DOHH2 (cell line): ENCODE measurements at regions not wholly inside any gene's neighbourhood (a gene's known extent, or its start where the extent isn't known, plus 50 kb on each side); places are given as distances from the start of the nearest gene placed in this dataset.

Source experiments
- EZH2phosphoT487 ChIP-seq: fragments of 200-600 bp; sonication (generic); IDR thresholded peaks from 2 replicates; pipeline ENCODE4 v1.6.1; 2017; ENCODE audit warnings: borderline replicate concordance, mild to moderate bottlenecking, antibody characterized with exemption, low read length, moderate library complexity, mixed read lengths
- TF ChIP-seq, protein P1 (sequence below): fragments of 200-600 bp; sonication (generic); IDR thresholded peaks from one replicate; pipeline ENCODE4 v1.5.1; 2014; ENCODE audit warnings: antibody characterized with exemption, mild to moderate bottlenecking, low read depth, low read length; ENCODE audit not compliant: poor library complexity, severe bottlenecking

DNA sequence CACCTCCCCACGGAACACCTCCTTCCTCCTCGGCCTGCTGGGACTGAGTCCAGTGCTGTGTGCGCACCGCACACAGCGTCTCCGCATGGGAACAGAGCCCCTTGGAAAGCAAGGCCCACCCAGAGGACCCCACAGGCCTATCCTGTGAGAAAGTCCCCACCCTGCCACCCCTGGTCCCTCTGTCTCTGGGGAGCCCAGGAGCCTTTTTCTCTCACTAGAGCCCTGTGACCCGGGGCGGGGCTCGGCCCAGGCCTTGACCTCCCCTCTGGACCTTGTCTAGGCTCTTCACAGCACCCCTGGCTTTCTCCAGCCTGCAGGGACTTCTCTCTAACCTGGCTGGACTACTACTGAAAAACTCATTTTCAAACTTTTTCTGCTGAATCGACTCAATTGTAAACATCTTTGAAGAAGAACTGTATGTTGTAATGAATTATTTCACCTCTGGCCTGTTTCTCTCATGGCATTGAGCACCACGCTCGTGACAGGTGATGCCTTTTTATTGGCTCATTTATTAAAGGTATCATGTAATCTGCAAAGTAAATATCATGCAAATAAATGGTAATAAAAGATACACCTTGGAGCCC is 89.2 kb downstream of the IRX1 start:
- TF ChIP-seq EZH2phosphoT487: no peak
- TF ChIP-seq, protein P1, sequence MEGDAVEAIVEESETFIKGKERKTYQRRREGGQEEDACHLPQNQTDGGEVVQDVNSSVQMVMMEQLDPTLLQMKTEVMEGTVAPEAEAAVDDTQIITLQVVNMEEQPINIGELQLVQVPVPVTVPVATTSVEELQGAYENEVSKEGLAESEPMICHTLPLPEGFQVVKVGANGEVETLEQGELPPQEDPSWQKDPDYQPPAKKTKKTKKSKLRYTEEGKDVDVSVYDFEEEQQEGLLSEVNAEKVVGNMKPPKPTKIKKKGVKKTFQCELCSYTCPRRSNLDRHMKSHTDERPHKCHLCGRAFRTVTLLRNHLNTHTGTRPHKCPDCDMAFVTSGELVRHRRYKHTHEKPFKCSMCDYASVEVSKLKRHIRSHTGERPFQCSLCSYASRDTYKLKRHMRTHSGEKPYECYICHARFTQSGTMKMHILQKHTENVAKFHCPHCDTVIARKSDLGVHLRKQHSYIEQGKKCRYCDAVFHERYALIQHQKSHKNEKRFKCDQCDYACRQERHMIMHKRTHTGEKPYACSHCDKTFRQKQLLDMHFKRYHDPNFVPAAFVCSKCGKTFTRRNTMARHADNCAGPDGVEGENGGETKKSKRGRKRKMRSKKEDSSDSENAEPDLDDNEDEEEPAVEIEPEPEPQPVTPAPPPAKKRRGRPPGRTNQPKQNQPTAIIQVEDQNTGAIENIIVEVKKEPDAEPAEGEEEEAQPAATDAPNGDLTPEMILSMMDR: no peak
